Natural killer cell (primary cell): ENCODE measurements at regions not wholly inside any gene's neighbourhood (a gene's known extent, or its start where the extent isn't known, plus 50 kb on each side); places are given as distances from the start of the nearest gene placed in this dataset.

Source experiments
- ATAC-seq, 3 donors: fragments of 150-1000 bp in 2 of 3; fragments of 200-7000 bp in 1 of 3; cut with Tn5 transposase; 1 replicate in 1 of 3; 2 replicates in 2 of 3; pipeline ENCODE4 v1.10.0; 2021; ENCODE audit warnings: mild to moderate bottlenecking in 2 of 3, moderate library complexity in 2 of 3
- DNase-seq, 2 donors: peaks; one replicate each; pipeline versions ENCODE4 v3.0.0 to v3.0.0-alpha.2; 2013 to 2021; ENCODE audit warnings: mixed read lengths in 1 of 2
- H3K27ac ChIP-seq: one replicate; pipeline ENCODE4 v1.5.1; 2013; ENCODE audit warnings: mild to moderate bottlenecking, low read length
- H3K27me3 ChIP-seq: one replicate; pipeline ENCODE4 v1.6.1; 2013; ENCODE audit warnings: low read length; ENCODE audit not compliant: control insufficient read depth, insufficient read depth
- H3K36me3 ChIP-seq: one replicate; pipeline ENCODE4 v1.6.1; 2013; ENCODE audit warnings: low read length; ENCODE audit not compliant: control insufficient read depth, insufficient read depth
- H3K4me1 ChIP-seq: one replicate; pipeline ENCODE4 v1.6.1; 2013; ENCODE audit warnings: low read length; ENCODE audit not compliant: control insufficient read depth, insufficient read depth
- H3K4me3 ChIP-seq: one replicate; pipeline ENCODE4 v1.5.1; 2013; ENCODE audit warnings: low read length
- H3K9me3 ChIP-seq: one replicate; pipeline ENCODE4 v1.6.1; 2013; ENCODE audit warnings: low read length; ENCODE audit not compliant: control insufficient read depth, insufficient read depth
- H3K27ac Mint-ChIP-seq, 2 donors: one replicate each; pipeline ENCODE4 v1.8.0; 2022; ENCODE audit warnings: mild to moderate bottlenecking in 2 of 2, mixed read lengths in 2 of 2, moderate library complexity in 1 of 2
- H3K27me3 Mint-ChIP-seq, 2 donors: one replicate each; pipeline ENCODE4 v1.8.0; 2022; ENCODE audit warnings: low read depth in 2 of 2, mixed read lengths in 2 of 2
- H3K36me3 Mint-ChIP-seq: one replicate; pipeline ENCODE4 v1.8.0; 2022; ENCODE audit warnings: mixed read lengths
- H3K4me1 Mint-ChIP-seq, 2 donors: one replicate each; pipeline ENCODE4 v1.8.0; 2022; ENCODE audit warnings: mixed read lengths in 2 of 2
- H3K4me3 Mint-ChIP-seq: one replicate; pipeline ENCODE4 v1.8.0; 2022; ENCODE audit warnings: mild to moderate bottlenecking, moderate library complexity, mixed read lengths
- H3K9me3 Mint-ChIP-seq, 2 donors: one replicate each; pipeline ENCODE4 v1.8.0; 2022; ENCODE audit warnings: mixed read lengths in 2 of 2
- WGBS: methylation state at CpG from one replicate; pipeline ENCODE4 v1.1.7; 2013; ENCODE audit warnings: missing lambda C conversion rate; ENCODE audit not compliant: insufficient coverage; 5-methylcytosine and 5-hydroxymethylcytosine counted together
- intact Hi-C: fragments of 100-400 bp; cut with micrococcal nuclease; formaldehyde crosslinking; loops from one replicate; pipeline ENCODE4 v1.14.2; 2022
- TF ChIP-seq, protein P1 (sequence below): fragments of 200-600 bp; IDR thresholded peaks from one replicate; pipeline ENCODE4 v1.8.0; 2022; ENCODE audit warnings: antibody characterized with exemption

DNA sequence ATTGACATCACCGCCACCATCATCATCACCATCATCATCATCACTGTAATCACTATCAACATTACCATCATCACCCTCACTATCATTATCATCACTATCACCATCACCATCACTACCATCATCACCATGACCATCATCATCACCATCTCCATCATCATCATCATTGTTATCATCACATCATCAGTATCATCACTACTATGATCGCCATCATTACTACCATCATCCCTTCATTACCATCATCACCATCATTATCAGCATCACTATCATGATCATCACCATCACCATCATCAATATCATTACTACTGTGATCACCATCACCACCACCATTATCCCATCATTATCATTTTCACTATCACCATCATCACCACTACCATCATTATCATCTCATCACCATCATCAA, 368.3 kb downstream of the SEC14L1 start:
- H3K9me3 Mint-ChIP-seq = peaks cover 2 to 3% of the 10 kb centered on the region in 2 donors
- TF ChIP-seq, protein P1, sequence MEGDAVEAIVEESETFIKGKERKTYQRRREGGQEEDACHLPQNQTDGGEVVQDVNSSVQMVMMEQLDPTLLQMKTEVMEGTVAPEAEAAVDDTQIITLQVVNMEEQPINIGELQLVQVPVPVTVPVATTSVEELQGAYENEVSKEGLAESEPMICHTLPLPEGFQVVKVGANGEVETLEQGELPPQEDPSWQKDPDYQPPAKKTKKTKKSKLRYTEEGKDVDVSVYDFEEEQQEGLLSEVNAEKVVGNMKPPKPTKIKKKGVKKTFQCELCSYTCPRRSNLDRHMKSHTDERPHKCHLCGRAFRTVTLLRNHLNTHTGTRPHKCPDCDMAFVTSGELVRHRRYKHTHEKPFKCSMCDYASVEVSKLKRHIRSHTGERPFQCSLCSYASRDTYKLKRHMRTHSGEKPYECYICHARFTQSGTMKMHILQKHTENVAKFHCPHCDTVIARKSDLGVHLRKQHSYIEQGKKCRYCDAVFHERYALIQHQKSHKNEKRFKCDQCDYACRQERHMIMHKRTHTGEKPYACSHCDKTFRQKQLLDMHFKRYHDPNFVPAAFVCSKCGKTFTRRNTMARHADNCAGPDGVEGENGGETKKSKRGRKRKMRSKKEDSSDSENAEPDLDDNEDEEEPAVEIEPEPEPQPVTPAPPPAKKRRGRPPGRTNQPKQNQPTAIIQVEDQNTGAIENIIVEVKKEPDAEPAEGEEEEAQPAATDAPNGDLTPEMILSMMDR = no peak
- Histone ChIP-seq H3K27ac (no peak overlapping the region), H3K4me3 (no peak overlapping the region), H3K36me3 (no peaks in the 10 kb centered on the region), H3K4me1 (no peaks in the 10 kb centered on the region), H3K27me3 (no peaks in the 10 kb centered on the region), H3K9me3 (no peaks in the 10 kb centered on the region)
- no peaks in the 10 kb centered on the region for H3K27me3 Mint-ChIP-seq
- 95% methylated on average over 2 of the region's 2 CpGs for WGBS
- ATAC-seq (no peak), DNase-seq (no peak)
- intact Hi-C loops = no loop called here
- H3K4me1 Mint-ChIP-seq = no peaks in the 10 kb centered on the region
- no peak overlapping the region for H3K4me3 Mint-ChIP-seq
- no peaks in the 10 kb centered on the region for H3K36me3 Mint-ChIP-seq
- H3K27ac Mint-ChIP-seq = no peak overlapping the region

DNA sequence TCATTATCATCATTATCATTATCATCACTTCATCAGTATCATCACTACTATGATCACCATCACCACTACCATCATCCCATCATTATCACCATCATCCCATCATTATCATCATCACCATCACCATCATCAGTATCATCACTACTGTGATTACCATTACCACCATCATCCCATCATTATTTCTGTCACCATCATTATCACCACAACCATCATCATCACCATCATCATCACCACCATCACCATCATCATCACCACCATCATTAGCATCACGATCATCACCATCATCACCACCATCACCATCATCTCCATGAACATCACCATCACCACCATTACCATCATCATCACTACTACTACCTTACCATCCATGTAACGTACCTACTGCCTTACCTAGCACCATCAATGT, 368.8 kb downstream of the SEC14L1 start:
- ATAC-seq (no peak), DNase-seq (no peak)
- H3K36me3 Mint-ChIP-seq = no peaks in the 10 kb centered on the region
- Histone ChIP-seq H3K4me3 (no peak overlapping the region), H3K27ac (no peak overlapping the region), H3K36me3 (no peaks in the 10 kb centered on the region), H3K27me3 (no peaks in the 10 kb centered on the region), H3K4me1 (no peaks in the 10 kb centered on the region), H3K9me3 (no peaks in the 10 kb centered on the region)
- H3K4me1 Mint-ChIP-seq = no peaks in the 10 kb centered on the region
- no peak overlapping the region for H3K27ac Mint-ChIP-seq
- 98% methylated on average over 2 of the region's 2 CpGs for WGBS
- intact Hi-C loops = no loop called here
- no peak overlapping the region for H3K4me3 Mint-ChIP-seq
- peaks cover 2 to 3% of the 10 kb centered on the region in 2 donors for H3K9me3 Mint-ChIP-seq
- H3K27me3 Mint-ChIP-seq = no peaks in the 10 kb centered on the region
- TF ChIP-seq, protein P1 = no peak

DNA sequence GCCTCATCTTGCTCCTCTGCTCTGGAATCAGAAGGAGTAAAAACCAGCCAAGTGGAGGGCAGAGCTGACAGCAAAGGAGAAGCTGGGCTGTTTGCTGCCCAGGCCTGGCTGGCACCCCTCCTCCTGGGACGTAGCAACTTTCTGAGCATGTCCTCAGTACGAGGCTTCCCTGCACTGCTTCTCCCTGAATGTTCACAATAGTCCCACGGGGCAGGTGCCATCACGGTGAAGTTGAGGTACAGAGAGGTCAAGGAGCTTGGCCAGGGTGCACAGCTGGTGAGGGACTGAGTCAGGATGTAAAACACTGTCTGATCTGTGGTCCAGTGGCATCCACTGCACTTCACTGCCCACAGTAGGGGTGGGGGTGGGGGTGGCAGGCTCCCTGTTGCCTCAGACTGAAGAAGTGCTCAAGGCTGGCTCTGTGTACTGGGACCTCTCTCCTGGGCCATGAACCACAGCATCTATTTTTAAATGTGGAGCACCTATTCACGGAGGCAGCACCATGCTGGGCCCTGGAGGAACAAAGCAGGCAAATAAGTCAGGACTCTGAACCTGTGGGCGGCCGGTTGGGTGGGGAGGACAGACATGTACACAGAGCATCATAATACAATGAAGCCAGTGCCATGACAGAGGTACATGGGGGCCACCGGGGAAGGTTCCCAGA, 369.5 kb downstream of the SEC14L1 start:
- ATAC-seq (no peak), DNase-seq (no peak)
- Histone ChIP-seq H3K4me3 (no peak overlapping the region), H3K9me3 (no peaks in the 10 kb centered on the region), H3K27me3 (no peaks in the 10 kb centered on the region), H3K36me3 (no peaks in the 10 kb centered on the region), H3K27ac (no peak overlapping the region), H3K4me1 (no peaks in the 10 kb centered on the region)
- intact Hi-C loops = no loop called here
- Mint-ChIP-seq H3K4me1 (no peaks in the 10 kb centered on the region), H3K27ac (no peak overlapping the region), H3K4me3 (no peak overlapping the region), H3K36me3 (no peaks in the 10 kb centered on the region), H3K27me3 (no peaks in the 10 kb centered on the region), H3K9me3 (peaks cover 2 to 3% of the 10 kb centered on the region in 2 donors)
- TF ChIP-seq, protein P1 = no peak
- WGBS = 82% methylated on average over 8 of the region's 8 CpGs

DNA sequence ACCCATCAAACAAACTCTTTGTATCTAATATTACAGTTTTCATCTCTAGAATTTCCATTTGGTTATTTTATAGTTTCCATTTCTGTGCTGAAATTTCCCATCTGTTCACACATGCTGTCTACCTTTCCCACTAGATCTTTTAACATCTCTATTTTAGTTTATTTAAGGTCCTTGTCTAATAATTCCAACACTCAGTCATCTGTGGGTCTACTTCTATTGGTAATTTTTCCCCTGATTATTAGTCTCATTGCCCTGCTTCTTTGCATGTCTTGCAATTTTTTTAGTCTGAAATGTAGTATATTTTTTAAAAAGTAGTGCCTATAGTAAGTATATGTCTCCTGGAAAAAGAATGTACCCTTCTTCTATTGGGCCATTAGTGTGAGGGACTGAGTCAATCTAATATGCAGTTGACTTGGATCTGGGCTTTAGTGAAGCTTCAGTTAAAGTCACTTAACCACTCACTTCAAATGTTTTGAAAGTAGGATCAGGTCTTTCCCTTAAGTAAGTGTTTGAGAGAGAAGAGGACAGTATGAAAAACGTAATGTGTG, 370.8 kb downstream of the SEC14L1 start:
- H3K4me3 ChIP-seq = no peak overlapping the region
- 65% methylated on average over 1 of the region's 1 CpG for WGBS
- Mint-ChIP-seq H3K4me1 (no peaks in the 10 kb centered on the region), H3K27me3 (no peaks in the 10 kb centered on the region), H3K36me3 (no peaks in the 10 kb centered on the region), H3K4me3 (no peak overlapping the region), H3K27ac (no peak overlapping the region), H3K9me3 (peaks cover 2 to 3% of the 10 kb centered on the region in 2 donors)
- TF ChIP-seq, protein P1 = no peak
- DNase-seq (no peak), ATAC-seq (no peak)
- intact Hi-C loops = no loop called here
- H3K36me3 ChIP-seq = no peaks in the 10 kb centered on the region
- H3K4me1 ChIP-seq = no peaks in the 10 kb centered on the region
- H3K9me3 ChIP-seq = no peaks in the 10 kb centered on the region
- H3K27ac ChIP-seq = no peak overlapping the region
- no peaks in the 10 kb centered on the region for H3K27me3 ChIP-seq
